ENCODE measurements at regions not wholly inside any gene's neighbourhood (a gene's known extent, or its start where the extent isn't known, plus 50 kb on each side); places are given as distances from the start of the nearest gene placed in this dataset.
A peak's percentile ranks its signal among the peaks of the same experiment; 100 is the strongest.
"Not testable (repeated sequence)": the region's sequence is repeated elsewhere in the genome, so short reads cannot be mapped to it uniquely, and the experiment has no call there.

- DNase-seq (ENCODE audit: missing footprints), result no peak
- ATAC-seq, result no peak
- intact Hi-C loops (cut with DNase I), result no loop called here
Measured at GRCh38 chr13:37510441-37510840, 88.1 kb downstream of the POSTN start.

- intact Hi-C loops (cut with DNase I), result no loop called here
- ATAC-seq, result no peak
- DNase-seq (ENCODE audit: missing footprints), result no peak
Measured at GRCh38 chr13:37505531-37505930, 93.0 kb downstream of the POSTN start.

GRCh38 chr13:37504251-37504650, 94.3 kb downstream of the POSTN start:
- no peak for DNase-seq (ENCODE audit: missing footprints)
- intact Hi-C loops (cut with DNase I), result no loop called here
- ATAC-seq, result no peak

- no peak for DNase-seq (ENCODE audit: missing footprints)
- intact Hi-C loops (cut with DNase I), result no loop called here
- no peak for ATAC-seq
Measured at GRCh38 chr13:37503287-37503686, 95.3 kb downstream of the POSTN start.

GRCh38 chr13:37502303-37502993, 96.1 kb downstream of the POSTN start:
- ATAC-seq; intact Hi-C loops (cut with DNase I); DNase-seq (ENCODE audit: missing footprints): not testable (repeated sequence)

GRCh38 chr13:37501187-37501586, 97.4 kb downstream of the POSTN start:
- ATAC-seq, result no peak
- intact Hi-C loops (cut with DNase I), result no loop called here
- no peak for DNase-seq (ENCODE audit: missing footprints)

- intact Hi-C loops (cut with DNase I), result no loop called here
- ATAC-seq (no peak), DNase-seq (ENCODE audit: missing footprints) (no peak)
Measured at GRCh38 chr13:37495046-37495445, 103.5 kb downstream of the POSTN start.

- intact Hi-C loops (cut with DNase I), result no loop called here
- no peak for DNase-seq (ENCODE audit: missing footprints)
- peak; percentile 46 for ATAC-seq
Measured at GRCh38 chr13:37493775-37494174, 104.8 kb downstream of the POSTN start.

- intact Hi-C loops (cut with DNase I), result no loop called here
- DNase-seq (ENCODE audit: missing footprints) (no peak), ATAC-seq (no peak)
Measured at GRCh38 chr13:37492741-37493514, 105.6 kb downstream of the POSTN start.

- no peak for DNase-seq (ENCODE audit: missing footprints)
- intact Hi-C loops (cut with DNase I), result no loop called here
- no peak for ATAC-seq
Measured at GRCh38 chr13:37492075-37492474, 106.5 kb downstream of the POSTN start.

- DNase-seq (ENCODE audit: missing footprints), result no peak
- intact Hi-C loops (cut with DNase I), result no loop called here
Measured at GRCh38 chr13:37491661-37492060, 106.9 kb downstream of the POSTN start.

GRCh38 chr13:37490176-37490779, 108.3 kb downstream of the POSTN start:
- ATAC-seq, result no peak

More at GRCh38 chr13:37491661-37492060, 106.9 kb downstream of the POSTN start:
- ATAC-seq, result no peak

GRCh38 chr13:37488726-37489125, 109.8 kb downstream of the POSTN start:
- no peak for ATAC-seq
- intact Hi-C loops (cut with DNase I), result no loop called here
- no peak for DNase-seq (ENCODE audit: missing footprints)

More at GRCh38 chr13:37490176-37490779, 108.3 kb downstream of the POSTN start:
- intact Hi-C loops (cut with DNase I), result no loop called here
- DNase-seq (ENCODE audit: missing footprints), result no peak

GRCh38 chr13:37486171-37486681, 112.3 kb downstream of the POSTN start:
- ATAC-seq (no peak), DNase-seq (ENCODE audit: missing footprints) (no peak)
- intact Hi-C loops (cut with DNase I), result no loop called here

GRCh38 chr13:37485756-37486155, 112.8 kb downstream of the POSTN start:
- ATAC-seq (no peak), DNase-seq (ENCODE audit: missing footprints) (no peak)
- intact Hi-C loops (cut with DNase I), result no loop called here

GRCh38 chr13:37484056-37484455, 114.5 kb downstream of the POSTN start:
- ATAC-seq (no peak), DNase-seq (ENCODE audit: missing footprints) (no peak)
- intact Hi-C loops (cut with DNase I), result no loop called here

GRCh38 chr13:37482331-37482730, 116.2 kb downstream of the POSTN start:
- DNase-seq (ENCODE audit: missing footprints) (no peak), ATAC-seq (no peak)
- intact Hi-C loops (cut with DNase I), result loop anchor here (2.0 kb wide), 1 partner anchor 64 kb away; no protein-coding TSS in a partner anchor

- intact Hi-C loops (cut with DNase I), result loop anchor here (2.0 kb wide), 1 partner anchor 63 kb away; no protein-coding TSS in a partner anchor
- DNase-seq (ENCODE audit: missing footprints) (no peak), ATAC-seq (no peak)
Measured at GRCh38 chr13:37481885-37482227, 116.7 kb downstream of the POSTN start.

- DNase-seq (ENCODE audit: missing footprints) (no peak), ATAC-seq (no peak)
- intact Hi-C loops (cut with DNase I), result no loop called here
Measured at GRCh38 chr13:37481011-37481884, 117.3 kb downstream of the POSTN start.
